H7 (cell line): ENCODE measurements at regions not wholly inside any gene's neighbourhood (a gene's known extent, or its start where the extent isn't known, plus 50 kb on each side); places are given as distances from the start of the nearest gene placed in this dataset.
"Not testable (repeated sequence)": the region's sequence is repeated elsewhere in the genome, so short reads cannot be mapped to it uniquely, and the experiment has no call there.

ENCODE experiments used
- DNase-seq: peaks from one replicate; pipeline ENCODE4 v3.0.0; 2012
- H3K27me3 ChIP-seq: 2 replicates; pipeline ENCODE4 v1.6.0; 2011; ENCODE audit warnings: mild to moderate bottlenecking, low read length; ENCODE audit not compliant: control insufficient read depth, insufficient read depth
- H3K36me3 ChIP-seq: replicated peaks from 2 replicates; pipeline ENCODE4 v1.5.1; 2011; ENCODE audit warnings: low read length; ENCODE audit not compliant: control insufficient read depth, insufficient read depth
- H3K4me3 ChIP-seq: 2 replicates; pipeline ENCODE4 v1.5.1; 2011; ENCODE audit warnings: low read depth, mild to moderate bottlenecking, control low read depth, low read length, moderate library complexity; ENCODE audit not compliant: insufficient read depth

- no peak for DNase-seq
- H3K4me3 ChIP-seq = no peak overlapping the region
- H3K36me3 ChIP-seq = no peaks in the 10 kb centered on the region
- no peaks in the 10 kb centered on the region for H3K27me3 ChIP-seq
Observed at GRCh38 chr17:63193827-63194226, 227.8 kb downstream of the TANC2 start.

- DNase-seq = no peak
- Histone ChIP-seq H3K27me3 (no peaks in the 10 kb centered on the region), H3K4me3 (no peak overlapping the region), H3K36me3 (no peaks in the 10 kb centered on the region)
Observed at GRCh38 chr17:63196772-63197335, 230.8 kb downstream of the TANC2 start.

- H3K27me3 ChIP-seq = no peaks in the 10 kb centered on the region
- no peak for DNase-seq
- H3K4me3 ChIP-seq = no peak overlapping the region
- H3K36me3 ChIP-seq = no peaks in the 10 kb centered on the region
Observed at GRCh38 chr17:63203652-63204051, 237.6 kb downstream of the TANC2 start.

GRCh38 chr17:63221939-63222338, 224.2 kb downstream of the CYB561 start:
- DNase-seq = no peak
- H3K36me3 ChIP-seq = no peaks in the 10 kb centered on the region
- H3K27me3 ChIP-seq = no peaks in the 10 kb centered on the region
- H3K4me3 ChIP-seq = no peak overlapping the region

GRCh38 chr17:63222655-63223054, 223.5 kb downstream of the CYB561 start:
- Histone ChIP-seq H3K27me3 (no peaks in the 10 kb centered on the region), H3K4me3 (no peak overlapping the region), H3K36me3 (no peaks in the 10 kb centered on the region)
- no peak for DNase-seq

GRCh38 chr17:63223212-63223911, 222.7 kb downstream of the CYB561 start:
- no peak for DNase-seq
- H3K4me3 ChIP-seq = no peak overlapping the region
- no peaks in the 10 kb centered on the region for H3K36me3 ChIP-seq
- H3K27me3 ChIP-seq = no peaks in the 10 kb centered on the region

- Histone ChIP-seq H3K4me3 (no peak overlapping the region), H3K36me3 (no peaks in the 10 kb centered on the region), H3K27me3 (no peaks in the 10 kb centered on the region)
- DNase-seq = no peak
Observed at GRCh38 chr17:63224644-63225043, 221.5 kb downstream of the CYB561 start.

- not testable (repeated sequence) for DNase-seq, H3K4me3 ChIP-seq, H3K36me3 ChIP-seq, H3K27me3 ChIP-seq
Observed at GRCh38 chr17:63226720-63227119, 219.4 kb downstream of the CYB561 start.

- not testable (repeated sequence) for DNase-seq, H3K4me3 ChIP-seq, H3K36me3 ChIP-seq, H3K27me3 ChIP-seq
Observed at GRCh38 chr17:63231015-63231620, 215.0 kb downstream of the CYB561 start.

GRCh38 chr17:63232565-63233310, 213.4 kb downstream of the CYB561 start:
- no peaks in the 10 kb centered on the region for H3K27me3 ChIP-seq
- H3K36me3 ChIP-seq = no peaks in the 10 kb centered on the region
- no peak overlapping the region for H3K4me3 ChIP-seq
- no peak for DNase-seq

GRCh38 chr17:63240106-63240505, 206.0 kb downstream of the CYB561 start:
- no peaks in the 10 kb centered on the region for H3K36me3 ChIP-seq
- no peak for DNase-seq
- H3K27me3 ChIP-seq = no peaks in the 10 kb centered on the region
- no peak overlapping the region for H3K4me3 ChIP-seq

GRCh38 chr17:63246344-63246743, 199.8 kb downstream of the CYB561 start:
- H3K36me3 ChIP-seq = no peaks in the 10 kb centered on the region
- H3K27me3 ChIP-seq = no peaks in the 10 kb centered on the region
- no peak for DNase-seq
- H3K4me3 ChIP-seq = no peak overlapping the region

- H3K36me3 ChIP-seq = no peaks in the 10 kb centered on the region
- no peaks in the 10 kb centered on the region for H3K27me3 ChIP-seq
- no peak for DNase-seq
- no peak overlapping the region for H3K4me3 ChIP-seq
Observed at GRCh38 chr17:63247706-63248105, 198.4 kb downstream of the CYB561 start.

- no peaks in the 10 kb centered on the region for H3K27me3 ChIP-seq
- no peak overlapping the region for H3K4me3 ChIP-seq
- H3K36me3 ChIP-seq = no peaks in the 10 kb centered on the region
- DNase-seq = no peak
Observed at GRCh38 chr17:63249256-63250004, 196.7 kb downstream of the CYB561 start.
